ENCODE measurements at regions not wholly inside any gene's neighbourhood (a gene's known extent, or its start where the extent isn't known, plus 50 kb on each side); places are given as distances from the start of the nearest gene placed in this dataset.

DNA sequence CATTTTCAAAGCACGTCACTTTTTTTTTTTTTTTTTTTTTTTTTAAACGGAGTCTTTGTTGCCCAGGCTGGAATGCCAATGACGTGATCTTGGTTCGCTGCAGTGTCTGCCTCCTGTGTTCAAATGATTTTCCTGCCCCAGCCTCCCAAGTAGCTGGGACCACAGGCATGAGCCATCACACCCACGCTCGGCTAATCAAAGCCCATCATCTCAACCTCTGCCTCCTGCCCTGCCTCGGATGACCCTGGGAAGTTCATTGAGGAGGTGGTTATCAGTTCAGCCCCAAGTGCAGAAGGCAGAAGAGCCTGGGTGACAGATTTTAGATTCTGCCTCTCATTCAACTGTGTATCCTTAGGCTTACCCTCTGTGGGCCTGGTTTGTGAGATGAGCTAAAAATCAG lies 484.9 kb upstream of the EEF2KMT start:
- TF ChIP-seq FOXM1 (IDR thresholded peaks at IDR 0.05; ENCODE audit: borderline replicate concordance), result no peak
- no peak for TF ChIP-seq L3MBTL2 (conservative IDR thresholded peaks at IDR 0.05)
- TF ChIP-seq HDGF (IDR thresholded peaks at IDR 0.05; ENCODE audit: borderline replicate concordance), result no peak
- TF ChIP-seq FOXK2 (IDR thresholded peaks at IDR 0.05), result no peak
- no peak for TF ChIP-seq SUZ12 (IDR thresholded peaks at IDR 0.05)
- TF ChIP-seq ZNF384 (IDR thresholded peaks at IDR 0.05), result no peak
- no peak for TF ChIP-seq BHLHE40 (IDR thresholded peaks at IDR 0.05; ENCODE audit: borderline replicate concordance)
- no peak for TF ChIP-seq LEF1 (IDR thresholded peaks at IDR 0.05; ENCODE audit: borderline replicate concordance)
- no peak for TF ChIP-seq CTBP1 (IDR thresholded peaks at IDR 0.05; ENCODE audit: borderline replicate concordance)
